ENCODE measurements at regions not wholly inside any gene's neighbourhood (a gene's known extent, or its start where the extent isn't known, plus 50 kb on each side); places are given as distances from the start of the nearest gene placed in this dataset.
"Not testable (repeated sequence)": the region's sequence is repeated elsewhere in the genome, so short reads cannot be mapped to it uniquely, and the experiment has no call there.

DNA sequence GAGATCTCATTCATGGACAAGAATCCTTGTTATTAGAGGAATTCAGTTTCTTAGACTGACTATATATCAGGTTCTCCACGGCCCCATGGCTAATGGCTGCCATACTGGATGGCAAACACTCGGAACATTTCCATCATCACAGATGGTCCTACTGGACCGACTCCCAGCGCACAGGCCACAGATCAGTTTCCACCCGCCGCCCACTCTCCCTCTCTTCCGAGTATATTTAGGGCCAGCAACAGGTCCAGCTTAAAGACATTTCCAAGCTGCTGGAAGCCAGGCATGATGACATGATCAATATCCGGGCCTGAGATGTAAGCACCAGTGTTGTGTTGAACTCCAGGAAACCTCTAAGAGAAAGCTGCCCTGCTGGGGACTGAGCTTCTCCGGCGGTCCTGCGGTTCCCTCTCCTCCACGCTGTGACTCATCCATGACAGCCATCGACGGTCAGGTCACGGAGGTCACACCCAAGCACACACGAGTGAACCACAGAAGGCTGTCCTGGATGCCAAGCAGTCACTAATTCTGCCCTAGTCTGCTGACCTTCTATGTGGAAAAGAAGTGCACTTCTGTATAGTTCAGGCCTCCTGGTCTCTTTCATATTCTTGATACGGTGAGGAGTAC lies 64.4 kb upstream of the LPCAT1 start:
- not testable (repeated sequence) for DNase-seq (ENCODE audit: low read depth)

- DNase-seq (ENCODE audit: low read depth): not testable (repeated sequence)
Observed at GRCh38 chr5:1583081-1583875, 59.5 kb upstream of the LPCAT1 start.

DNA sequence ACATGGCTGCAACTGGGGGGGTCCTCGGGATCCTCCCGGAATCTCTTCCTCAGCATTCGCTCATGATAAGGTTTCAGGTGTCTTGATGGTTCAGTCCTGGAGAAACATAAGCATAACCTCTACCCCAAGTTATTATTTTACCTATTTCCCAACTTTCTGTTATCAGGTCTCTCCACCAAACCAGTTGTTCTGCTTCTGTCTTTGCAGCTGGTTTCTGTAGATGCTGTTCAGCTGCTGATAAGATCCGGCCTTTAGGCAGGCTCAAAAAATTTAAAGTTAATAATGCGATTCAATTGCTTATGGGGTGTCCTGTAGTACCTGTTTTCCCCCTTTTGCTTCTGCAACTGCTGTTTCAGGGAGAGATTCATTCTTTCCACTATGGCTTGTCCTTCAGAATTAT lies 55.6 kb upstream of the LPCAT1 start:
- DNase-seq (ENCODE audit: low read depth): not testable (repeated sequence)

GRCh38 chr5:1576851-1577250 lies 53.1 kb upstream of the LPCAT1 start:
- DNase-seq (ENCODE audit: low read depth): not testable (repeated sequence)

GRCh38 chr5:1575991-1576714 lies 52.4 kb upstream of the LPCAT1 start:
- not testable (repeated sequence) for DNase-seq (ENCODE audit: low read depth)

GRCh38 chr5:1575491-1575890 lies 51.7 kb upstream of the LPCAT1 start:
- DNase-seq (ENCODE audit: low read depth): not testable (repeated sequence)

- not testable (repeated sequence) for DNase-seq (ENCODE audit: low read depth)
Observed at GRCh38 chr5:1574023-1574318, 50.2 kb upstream of the LPCAT1 start.

DNA sequence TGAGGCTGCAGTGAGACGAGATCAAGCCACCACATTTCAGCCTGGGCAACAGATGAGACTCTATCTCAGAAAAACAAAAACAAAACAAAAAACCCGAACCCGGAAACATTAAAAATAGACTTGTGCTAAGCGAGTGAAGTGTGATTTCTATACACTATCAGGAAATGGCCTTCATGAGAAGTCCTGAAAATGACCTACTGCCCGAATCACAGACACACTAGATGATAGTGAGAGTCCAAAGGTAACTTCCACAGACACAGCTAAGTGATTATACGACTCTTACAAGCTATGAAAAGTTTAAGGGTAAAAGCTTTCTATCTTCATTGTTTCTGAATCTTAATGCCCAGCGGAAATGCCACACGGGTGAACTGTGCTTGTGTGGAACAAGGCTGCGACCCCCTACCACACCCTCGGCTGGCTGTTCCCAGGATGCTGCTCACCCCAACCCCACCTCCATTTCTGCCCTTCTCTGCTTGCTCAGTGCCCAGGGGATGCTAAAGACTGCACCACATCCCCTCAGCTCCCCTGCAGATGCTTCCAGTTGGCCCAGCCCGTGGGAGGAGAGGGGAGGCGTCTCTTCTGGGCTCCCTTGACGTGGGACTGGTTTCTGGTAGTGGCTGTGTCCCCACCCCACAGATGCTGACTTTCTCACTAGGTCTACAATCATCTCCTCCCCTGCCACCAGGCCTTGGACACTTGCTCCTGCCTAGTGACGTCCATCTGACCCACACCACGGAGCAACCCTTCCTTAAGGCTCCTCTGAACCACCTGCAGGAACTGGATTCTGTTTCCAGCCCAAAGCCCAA lies 49.7 kb upstream of the LPCAT1 start:
- DNase-seq (ENCODE audit: low read depth): not testable (repeated sequence)
